SH-SY5Y (cell line): ENCODE measurements at regions not wholly inside any gene's neighbourhood (a gene's known extent, or its start where the extent isn't known, plus 50 kb on each side); places are given as distances from the start of the nearest gene placed in this dataset.

Experiments
- GATA2 ChIP-seq: IDR thresholded peaks from 2 replicates; pipeline ENCODE4 v1.6.1; 2011; ENCODE audit warnings: mild to moderate bottlenecking, low read depth, low read length
- GATA3 ChIP-seq: IDR thresholded peaks from 2 replicates; pipeline ENCODE4 v1.6.1; 2011; ENCODE audit warnings: low read depth, mild to moderate bottlenecking, low read length, moderate library complexity

DNA sequence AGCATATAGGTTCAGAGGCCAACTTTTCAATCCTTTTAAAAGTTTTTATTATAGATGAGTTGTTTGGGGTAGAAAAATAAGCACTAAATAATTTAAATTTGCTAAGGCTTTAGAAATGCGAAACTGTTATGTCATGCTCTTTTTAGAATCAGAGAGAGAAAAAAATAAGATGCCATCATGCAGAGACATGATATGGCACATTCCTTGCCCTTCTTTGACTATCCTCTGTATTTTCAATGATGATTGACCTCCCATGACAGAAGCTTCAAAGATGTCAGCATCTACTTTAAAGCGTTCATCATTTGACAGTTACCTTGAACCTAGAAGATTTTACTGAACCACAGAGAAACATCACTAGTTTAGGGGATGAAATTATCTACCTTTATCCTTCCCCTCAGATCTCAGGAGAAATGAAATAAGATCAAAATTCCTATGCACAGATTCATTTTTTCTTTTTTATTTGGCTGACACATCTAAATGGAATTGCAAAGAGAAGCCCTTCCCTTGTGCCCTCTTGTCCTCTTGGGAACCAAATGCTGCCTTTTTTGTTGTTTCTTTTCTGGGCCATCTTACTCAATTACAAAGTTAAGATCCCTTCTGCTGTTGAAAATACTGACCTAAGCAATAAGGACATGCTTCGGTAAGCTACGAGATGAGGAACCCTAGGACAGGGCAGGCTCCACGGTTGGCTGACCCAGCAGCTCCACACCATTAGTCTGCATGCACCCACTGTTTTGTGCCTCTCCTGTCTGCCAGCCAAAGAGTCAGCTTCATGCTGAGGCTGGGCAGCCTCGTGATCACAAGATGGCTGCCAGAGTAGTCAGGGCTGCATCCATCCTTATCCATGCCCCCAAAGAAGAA is 289.7 kb upstream of the TPM1 start:
- no peak for TF ChIP-seq GATA2
- TF ChIP-seq GATA3 = no peak

DNA sequence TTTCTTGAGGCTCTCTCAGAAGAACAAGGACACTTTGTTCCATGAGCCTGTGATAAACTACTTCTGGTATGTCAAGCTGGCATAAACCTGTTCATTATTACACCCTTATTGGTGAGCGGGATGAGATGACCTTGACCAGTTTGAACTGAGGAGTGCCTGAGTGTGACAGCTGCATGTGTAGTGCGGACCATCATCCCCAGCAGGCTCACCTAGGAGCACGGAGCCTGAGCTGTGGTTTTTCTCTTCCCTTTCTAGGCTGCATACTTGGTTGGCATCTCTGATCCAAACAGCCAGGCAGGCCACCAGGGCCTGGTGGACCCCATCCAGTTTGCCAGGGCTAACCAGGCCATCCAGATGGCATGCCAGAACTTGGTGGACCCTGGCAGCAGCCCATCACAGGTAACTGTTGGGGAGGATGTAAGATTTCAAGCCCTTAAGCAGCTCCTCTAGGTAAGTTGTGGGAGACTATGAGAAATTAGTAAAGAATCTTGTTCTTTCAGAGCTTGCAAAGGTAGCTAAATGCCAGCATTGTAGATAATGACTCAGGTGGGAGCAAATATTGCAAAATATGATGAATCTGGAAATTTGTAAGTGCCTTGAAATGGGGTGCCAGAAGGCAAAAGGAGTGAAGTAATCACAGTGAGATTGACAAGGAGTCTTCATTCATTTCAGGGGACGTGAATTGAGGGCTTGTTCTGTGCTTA is 288.9 kb upstream of the TPM1 start:
- TF ChIP-seq GATA3 = no peak
- TF ChIP-seq GATA2 = no peak

DNA sequence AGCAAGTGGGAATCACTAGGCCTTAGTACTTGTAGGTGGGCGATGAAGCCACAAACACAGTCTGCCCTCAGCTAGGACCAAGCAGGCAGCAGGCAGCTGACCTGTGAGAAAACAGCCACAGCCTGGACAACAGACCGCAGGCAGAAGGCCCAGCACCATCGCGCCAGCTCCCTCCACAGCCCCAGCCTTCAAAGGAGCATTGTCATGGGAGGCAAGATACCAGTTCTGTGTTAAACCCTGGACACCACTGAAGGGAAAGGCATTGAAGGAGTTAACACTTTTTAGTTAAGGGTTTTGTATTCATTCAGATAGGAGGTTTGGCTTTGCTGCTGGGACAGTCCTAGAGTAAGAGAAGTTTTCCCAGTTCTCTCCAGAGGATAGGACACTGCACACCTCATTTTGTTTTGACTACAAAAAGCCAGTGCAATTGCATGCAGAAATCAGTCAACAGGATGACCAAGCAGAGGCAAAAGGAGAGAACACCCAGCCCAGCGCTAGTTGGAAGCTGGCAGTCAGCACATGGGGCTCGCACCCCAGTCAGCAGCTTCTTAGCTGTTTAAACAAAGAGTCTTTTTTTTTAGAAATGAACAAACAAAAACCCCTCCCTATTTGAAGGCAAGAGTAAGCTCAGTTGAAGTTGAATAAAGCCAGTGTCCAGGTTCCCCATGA is 286.1 kb upstream of the TPM1 start:
- TF ChIP-seq GATA3 = no peak
- no peak for TF ChIP-seq GATA2

DNA sequence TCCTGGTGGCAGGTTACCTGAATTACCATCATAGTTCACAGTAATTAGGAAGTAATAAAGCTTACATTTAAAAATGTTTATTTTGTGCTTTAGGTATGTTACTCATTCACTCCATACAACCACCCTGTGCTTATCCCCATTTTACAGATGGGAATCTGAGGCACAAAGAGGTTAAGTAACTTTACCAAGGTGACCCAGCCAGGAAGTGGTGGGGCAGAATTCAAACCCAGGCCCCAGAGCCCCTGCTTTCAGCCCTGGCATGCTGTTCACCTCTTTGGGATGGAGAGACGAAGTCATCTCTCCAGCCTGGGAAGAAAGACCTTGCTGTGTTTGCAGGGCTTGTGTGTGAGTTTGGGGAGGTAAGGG is 285.6 kb upstream of the TPM1 start:
- TF ChIP-seq GATA3 = no peak
- no peak for TF ChIP-seq GATA2

DNA sequence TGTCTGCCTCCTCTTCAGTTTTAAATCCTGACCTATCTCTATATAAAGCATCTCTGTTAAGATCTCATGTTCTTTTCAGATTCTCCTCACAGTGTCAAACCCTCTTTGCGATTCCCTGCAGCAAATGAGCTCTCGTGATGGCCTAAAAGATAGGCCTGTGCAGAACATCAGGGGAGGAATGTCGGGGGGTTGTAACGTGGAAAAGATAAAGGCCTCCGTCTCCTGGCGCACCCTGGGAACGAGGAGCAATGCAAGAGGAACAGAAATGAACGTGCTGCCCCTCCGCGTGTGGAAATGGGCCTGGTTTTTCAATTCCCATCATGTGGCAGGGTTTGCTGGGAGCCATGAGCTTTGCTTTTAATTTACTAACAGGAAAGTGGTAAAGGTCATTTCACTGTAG is 285.0 kb upstream of the TPM1 start:
- TF ChIP-seq GATA3 = peak; percentile 62; the same call in 1 of the 2 replicates
- peak; percentile 81 for TF ChIP-seq GATA2

DNA sequence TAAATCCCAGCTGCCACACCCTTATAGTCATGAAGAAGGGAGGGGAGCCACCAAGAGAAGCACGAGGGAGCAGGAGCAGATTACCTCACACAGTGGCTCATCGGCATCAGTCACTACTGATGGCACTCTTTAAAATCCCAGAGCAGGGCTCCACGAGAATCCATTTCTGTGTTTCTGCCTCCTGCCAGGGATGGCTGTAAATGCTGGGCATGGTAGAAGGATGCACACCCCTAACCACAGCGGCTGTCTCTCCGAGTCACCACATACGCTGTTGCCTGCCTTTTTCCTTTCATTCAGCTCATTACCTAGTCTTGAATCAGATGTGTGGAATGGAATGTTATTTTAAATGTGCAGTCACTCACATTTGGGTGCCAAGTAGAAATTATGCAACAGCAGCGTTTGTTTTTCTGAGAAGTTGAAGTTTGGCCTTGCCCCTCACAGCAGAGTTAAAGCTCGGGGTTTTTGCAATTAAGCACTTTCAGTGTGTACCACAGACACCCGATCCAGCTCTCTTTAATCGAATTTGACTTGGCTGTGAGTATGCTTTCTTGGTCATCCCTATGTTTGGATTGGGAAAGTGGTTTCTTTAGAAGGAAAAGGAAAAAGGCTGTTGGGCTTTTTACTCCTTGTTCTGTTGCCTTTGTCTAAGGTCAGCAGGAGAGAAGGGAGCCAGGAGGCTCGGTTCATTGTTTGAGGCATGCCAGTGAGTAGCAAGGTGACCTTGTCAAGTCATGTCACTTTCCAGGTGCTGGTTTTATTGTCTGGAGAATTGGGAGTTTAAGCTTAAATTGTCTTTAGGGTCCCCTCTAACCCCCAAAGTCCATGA is 284.2 kb upstream of the TPM1 start:
- TF ChIP-seq GATA3 (no peak), GATA2 (no peak)

DNA sequence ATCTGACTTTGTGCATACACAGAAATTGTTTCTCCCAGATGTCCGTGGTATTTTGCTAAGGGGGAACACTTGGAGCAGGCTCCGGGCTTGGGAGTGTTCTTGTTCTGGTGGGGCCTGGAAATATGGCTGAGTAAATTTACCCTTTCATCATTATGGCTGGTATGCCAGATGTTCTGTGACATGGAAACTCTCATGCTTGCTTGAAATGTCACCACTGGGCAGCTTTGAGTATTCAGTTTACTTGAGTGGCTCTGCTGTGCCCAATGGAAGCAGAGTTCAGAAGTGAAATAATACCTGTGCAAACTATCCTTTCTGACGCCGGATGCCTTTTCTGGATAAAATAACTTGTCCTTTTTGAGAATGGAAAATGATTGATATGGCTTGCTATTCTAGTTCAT is 283.6 kb upstream of the TPM1 start:
- TF ChIP-seq GATA2 (no peak), GATA3 (no peak)

DNA sequence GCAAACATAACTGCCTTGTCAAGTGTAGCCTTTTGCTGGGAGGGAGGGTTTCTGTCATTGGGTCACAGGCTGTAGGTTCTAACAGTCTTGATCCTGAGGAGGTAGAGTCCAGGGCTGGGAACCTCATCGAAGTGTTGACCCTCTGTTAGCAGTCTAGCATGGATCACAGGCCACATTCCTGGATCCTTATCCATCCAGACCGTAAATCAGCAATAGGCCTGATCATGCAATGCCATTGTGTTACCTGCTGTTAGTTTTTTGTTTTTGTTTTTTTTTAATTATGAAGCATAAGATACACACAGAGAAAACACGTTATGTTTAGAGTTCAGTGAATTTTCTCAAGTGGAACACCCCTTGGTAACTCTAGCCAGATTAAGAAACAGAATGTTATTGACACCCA is 282.0 kb upstream of the TPM1 start:
- TF ChIP-seq GATA2 (no peak), GATA3 (no peak)

DNA sequence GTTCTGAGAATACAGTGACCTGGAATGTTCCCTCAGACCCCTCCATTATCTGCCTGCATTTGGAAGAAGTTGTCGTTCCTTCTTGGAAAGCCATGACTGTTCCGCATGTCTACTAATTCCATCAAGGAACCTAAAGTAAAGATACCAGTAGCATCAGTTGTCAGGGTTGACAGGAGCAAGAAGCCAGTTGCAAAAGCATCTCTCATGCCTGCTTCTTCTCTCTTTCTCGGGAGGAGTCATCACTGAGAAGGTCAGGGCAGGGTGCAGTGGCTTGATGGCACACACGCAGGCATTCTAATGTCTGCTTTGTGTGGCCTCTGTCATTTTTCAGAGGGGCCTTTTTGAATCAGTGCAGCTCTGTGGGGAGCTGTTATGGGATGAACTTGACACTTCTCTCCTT is 276.6 kb upstream of the TPM1 start:
- no peak for TF ChIP-seq GATA3

DNA sequence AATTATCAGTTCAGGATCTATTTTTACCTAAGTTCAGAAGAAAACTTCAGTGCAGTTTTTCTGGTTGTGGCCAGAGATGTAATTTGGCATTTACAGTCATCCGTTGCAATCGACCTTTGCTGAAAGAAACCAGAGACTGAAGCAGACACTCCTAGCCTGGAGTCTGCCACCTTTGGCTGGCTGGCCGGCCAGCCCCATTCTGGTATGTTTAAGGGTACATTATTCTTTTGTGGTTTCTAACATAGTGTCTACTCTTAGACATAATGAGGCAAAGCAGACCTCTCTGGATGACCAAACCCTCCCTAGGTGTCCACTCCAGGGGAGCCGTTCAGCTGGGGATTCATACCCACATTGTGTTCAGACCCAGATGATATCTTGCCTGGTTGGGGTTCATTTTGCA is 275.9 kb upstream of the TPM1 start:
- TF ChIP-seq GATA3 (no peak), GATA2 (no peak)

DNA sequence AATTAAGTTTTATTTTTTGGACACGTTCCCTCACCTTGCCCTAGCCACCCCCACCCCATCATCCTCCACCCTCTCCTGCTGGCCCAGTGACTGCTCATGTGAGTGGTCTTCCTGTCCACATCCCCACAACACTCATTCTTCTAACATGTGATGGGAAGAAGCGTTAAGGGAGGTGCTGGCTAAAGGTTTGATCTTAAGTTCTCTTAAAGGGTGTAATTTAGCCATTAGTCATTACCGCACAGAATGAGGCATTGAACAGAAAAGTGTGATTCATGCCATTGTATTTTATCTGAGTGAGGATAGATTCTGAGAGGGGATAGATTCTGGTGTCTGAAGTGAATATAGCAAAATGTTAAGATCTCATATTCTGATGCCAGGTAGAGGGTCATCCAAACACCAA is 272.9 kb upstream of the TPM1 start:
- TF ChIP-seq GATA3 (no peak), GATA2 (no peak)

DNA sequence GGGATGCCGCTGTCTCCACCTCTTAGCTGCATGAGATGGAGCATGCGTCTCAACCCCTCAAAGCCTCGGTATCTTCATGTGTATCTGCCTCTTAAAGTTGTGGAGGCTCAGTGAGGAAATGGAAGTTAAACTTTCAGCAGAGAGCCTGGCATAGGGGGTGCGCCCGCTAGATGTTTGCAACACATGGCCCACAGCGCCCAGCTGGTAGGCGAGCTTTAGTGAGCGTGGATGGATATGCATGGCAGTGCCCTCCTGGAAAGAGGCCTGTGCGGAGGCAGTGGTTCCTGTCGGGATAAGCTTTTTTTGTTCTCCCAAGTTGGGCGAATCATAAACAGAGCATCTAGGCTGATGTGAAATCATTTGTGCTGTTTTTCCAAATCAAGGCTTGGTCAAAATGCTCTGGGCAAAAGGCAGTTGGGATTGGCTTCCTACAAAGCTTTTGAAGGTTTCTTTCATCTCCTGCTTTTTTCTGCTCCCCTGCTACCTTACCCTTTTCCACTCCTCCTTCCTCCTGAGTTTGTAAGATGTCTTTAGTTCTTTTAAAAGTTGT is 272.4 kb upstream of the TPM1 start:
- TF ChIP-seq GATA2 = no peak
- TF ChIP-seq GATA3 = no peak

DNA sequence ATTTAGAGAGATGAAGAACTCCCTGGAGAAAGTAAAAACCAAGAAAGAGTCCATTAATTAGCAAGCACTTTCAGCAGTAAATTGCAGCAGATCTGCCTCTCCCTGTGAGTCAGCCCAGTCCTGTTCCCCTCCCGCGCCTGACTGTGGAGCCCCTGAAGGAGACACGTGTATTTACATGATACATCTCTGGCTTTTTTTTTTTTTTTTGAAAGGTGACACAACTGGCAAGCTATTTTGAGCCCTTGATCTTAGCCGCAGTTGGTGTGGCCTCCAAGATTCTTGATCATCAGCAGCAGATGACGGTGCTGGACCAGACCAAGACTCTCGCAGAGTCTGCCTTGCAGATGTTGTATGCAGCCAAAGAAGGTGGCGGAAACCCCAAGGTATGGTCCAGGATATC is 271.8 kb upstream of the TPM1 start:
- TF ChIP-seq GATA3 (no peak), GATA2 (no peak)

DNA sequence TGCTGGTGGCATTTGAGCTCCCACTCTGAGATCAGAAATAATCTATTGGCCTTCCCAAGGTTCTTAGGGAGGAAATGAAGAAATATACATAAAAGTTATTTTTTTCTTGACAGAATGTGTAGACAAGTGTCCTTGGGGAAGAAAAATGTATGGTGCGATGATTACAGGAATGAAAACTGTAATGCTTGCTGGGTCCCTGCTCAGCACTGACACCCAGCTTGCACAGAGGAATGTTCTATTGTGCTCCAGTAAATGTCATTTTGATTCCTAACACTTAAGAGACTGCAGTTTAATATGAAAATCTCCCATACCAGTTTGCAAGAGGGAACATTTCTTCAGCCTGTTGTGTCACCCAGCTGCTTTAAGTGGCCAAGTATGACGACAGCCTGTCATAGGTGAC is 271.3 kb upstream of the TPM1 start:
- no peak for TF ChIP-seq GATA2
